HEK293 (cell line): ENCODE measurements at regions not wholly inside any gene's neighbourhood (a gene's known extent, or its start where the extent isn't known, plus 50 kb on each side); places are given as distances from the start of the nearest gene placed in this dataset.

ENCODE experiments used
- ZNF660 ChIP-seq: fragments of 450-650 bp; IDR thresholded peaks from 2 replicates; pipeline ENCODE4 v1.5.1; 2018; ENCODE audit warnings: missing biosample characterization, mild to moderate bottlenecking, missing genetic modification characterization
- TF ChIP-seq, protein P1 (sequence below): fragments of 450-650 bp; formaldehyde crosslinking; IDR thresholded peaks from 2 replicates; pipeline ENCODE4 v1.5.1; 2016; ENCODE audit warnings: missing biosample characterization, missing genetic modification characterization
- TF ChIP-seq, protein P2 (sequence below): fragments of 450-650 bp; formaldehyde crosslinking; IDR thresholded peaks from 2 replicates; pipeline ENCODE4 v1.5.1; 2016; ENCODE audit warnings: missing biosample characterization, missing genetic modification characterization
- TF ChIP-seq, protein P3 (sequence below): fragments of 450-650 bp; formaldehyde crosslinking; IDR thresholded peaks from 2 replicates; pipeline ENCODE4 v1.5.1; 2016; ENCODE audit warnings: missing biosample characterization, missing genetic modification characterization, low read depth

DNA sequence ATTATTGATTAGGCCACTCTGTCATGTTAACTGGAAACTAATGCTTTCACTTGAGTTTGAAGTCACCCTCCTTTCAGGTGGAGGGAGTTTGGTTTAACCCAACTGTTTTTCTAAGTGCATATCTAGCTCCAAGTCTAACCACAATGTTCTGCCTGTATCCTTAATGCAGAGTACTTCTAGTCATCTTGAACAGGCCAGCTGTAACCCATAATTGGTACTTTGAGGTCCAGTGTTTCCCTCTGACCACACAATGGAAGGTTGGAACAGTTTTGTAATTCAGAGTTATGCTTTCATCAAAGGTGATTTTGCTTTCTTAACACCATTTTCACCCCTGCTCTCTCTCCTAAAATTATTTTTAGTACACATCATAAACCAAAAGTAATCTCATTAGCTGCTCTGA lies 237.2 kb upstream of the DCN start:
- TF ChIP-seq, protein P1, sequence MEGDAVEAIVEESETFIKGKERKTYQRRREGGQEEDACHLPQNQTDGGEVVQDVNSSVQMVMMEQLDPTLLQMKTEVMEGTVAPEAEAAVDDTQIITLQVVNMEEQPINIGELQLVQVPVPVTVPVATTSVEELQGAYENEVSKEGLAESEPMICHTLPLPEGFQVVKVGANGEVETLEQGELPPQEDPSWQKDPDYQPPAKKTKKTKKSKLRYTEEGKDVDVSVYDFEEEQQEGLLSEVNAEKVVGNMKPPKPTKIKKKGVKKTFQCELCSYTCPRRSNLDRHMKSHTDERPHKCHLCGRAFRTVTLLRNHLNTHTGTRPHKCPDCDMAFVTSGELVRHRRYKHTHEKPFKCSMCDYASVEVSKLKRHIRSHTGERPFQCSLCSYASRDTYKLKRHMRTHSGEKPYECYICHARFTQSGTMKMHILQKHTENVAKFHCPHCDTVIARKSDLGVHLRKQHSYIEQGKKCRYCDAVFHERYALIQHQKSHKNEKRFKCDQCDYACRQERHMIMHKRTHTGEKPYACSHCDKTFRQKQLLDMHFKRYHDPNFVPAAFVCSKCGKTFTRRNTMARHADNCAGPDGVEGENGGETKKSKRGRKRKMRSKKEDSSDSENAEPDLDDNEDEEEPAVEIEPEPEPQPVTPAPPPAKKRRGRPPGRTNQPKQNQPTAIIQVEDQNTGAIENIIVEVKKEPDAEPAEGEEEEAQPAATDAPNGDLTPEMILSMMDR (tag by site-specific recombination), result no peak
- no peak for TF ChIP-seq ZNF660 (tag by site-specific recombination)
- TF ChIP-seq, protein P2, sequence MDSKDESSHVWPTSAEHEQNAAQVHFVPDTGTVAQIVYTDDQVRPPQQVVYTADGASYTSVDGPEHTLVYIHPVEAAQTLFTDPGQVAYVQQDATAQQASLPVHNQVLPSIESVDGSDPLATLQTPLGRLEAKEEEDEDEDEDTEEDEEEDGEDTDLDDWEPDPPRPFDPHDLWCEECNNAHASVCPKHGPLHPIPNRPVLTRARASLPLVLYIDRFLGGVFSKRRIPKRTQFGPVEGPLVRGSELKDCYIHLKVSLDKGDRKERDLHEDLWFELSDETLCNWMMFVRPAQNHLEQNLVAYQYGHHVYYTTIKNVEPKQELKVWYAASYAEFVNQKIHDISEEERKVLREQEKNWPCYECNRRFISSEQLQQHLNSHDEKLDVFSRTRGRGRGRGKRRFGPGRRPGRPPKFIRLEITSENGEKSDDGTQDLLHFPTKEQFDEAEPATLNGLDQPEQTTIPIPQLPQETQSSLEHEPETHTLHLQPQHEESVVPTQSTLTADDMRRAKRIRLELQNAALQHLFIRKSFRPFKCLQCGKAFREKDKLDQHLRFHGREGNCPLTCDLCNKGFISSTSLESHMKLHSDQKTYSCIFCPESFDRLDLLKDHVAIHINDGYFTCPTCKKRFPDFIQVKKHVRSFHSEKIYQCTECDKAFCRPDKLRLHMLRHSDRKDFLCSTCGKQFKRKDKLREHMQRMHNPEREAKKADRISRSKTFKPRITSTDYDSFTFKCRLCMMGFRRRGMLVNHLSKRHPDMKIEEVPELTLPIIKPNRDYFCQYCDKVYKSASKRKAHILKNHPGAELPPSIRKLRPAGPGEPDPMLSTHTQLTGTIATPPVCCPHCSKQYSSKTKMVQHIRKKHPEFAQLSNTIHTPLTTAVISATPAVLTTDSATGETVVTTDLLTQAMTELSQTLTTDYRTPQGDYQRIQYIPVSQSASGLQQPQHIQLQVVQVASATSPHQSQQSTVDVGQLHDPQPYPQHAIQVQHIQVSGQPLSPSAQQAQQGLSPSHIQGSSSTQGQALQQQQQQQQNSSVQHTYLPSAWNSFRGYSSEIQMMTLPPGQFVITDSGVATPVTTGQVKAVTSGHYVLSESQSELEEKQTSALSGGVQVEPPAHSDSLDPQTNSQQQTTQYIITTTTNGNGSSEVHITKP (tag by site-specific recombination), result no peak
- TF ChIP-seq, protein P3, sequence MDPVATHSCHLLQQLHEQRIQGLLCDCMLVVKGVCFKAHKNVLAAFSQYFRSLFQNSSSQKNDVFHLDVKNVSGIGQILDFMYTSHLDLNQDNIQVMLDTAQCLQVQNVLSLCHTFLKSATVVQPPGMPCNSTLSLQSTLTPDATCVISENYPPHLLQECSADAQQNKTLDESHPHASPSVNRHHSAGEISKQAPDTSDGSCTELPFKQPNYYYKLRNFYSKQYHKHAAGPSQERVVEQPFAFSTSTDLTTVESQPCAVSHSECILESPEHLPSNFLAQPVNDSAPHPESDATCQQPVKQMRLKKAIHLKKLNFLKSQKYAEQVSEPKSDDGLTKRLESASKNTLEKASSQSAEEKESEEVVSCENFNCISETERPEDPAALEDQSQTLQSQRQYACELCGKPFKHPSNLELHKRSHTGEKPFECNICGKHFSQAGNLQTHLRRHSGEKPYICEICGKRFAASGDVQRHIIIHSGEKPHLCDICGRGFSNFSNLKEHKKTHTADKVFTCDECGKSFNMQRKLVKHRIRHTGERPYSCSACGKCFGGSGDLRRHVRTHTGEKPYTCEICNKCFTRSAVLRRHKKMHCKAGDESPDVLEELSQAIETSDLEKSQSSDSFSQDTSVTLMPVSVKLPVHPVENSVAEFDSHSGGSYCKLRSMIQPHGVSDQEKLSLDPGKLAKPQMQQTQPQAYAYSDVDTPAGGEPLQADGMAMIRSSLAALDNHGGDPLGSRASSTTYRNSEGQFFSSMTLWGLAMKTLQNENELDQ, result no peak
